22Rv1 (cell line): ENCODE measurements at regions not wholly inside any gene's neighbourhood (a gene's known extent, or its start where the extent isn't known, plus 50 kb on each side); places are given as distances from the start of the nearest gene placed in this dataset.

Experiments used
- CTCF ChIP-seq: fragments of 450-650 bp; IDR thresholded peaks from 2 replicates; pipeline ENCODE4 v1.5.1; 2017; ENCODE audit warnings: mild to moderate bottlenecking
- ZFX ChIP-seq: fragments of 450-650 bp; IDR thresholded peaks from 2 replicates; pipeline ENCODE4 v1.6.1; 2017; ENCODE audit warnings: antibody characterized with exemption, borderline replicate concordance

GRCh38 chr4:181307824-181308223 lies 935.4 kb upstream of the TENM3 start:
- no peak for TF ChIP-seq CTCF
- no peak for TF ChIP-seq ZFX
